GM18498 (cell line): ENCODE measurements at regions not wholly inside any gene's neighbourhood (a gene's known extent, or its start where the extent isn't known, plus 50 kb on each side); places are given as distances from the start of the nearest gene placed in this dataset.
"Not testable (repeated sequence)": the region's sequence is repeated elsewhere in the genome, so short reads cannot be mapped to it uniquely, and the experiment has no call there.

Experiments used
- ATAC-seq: cut with Tn5 transposase; IDR thresholded peaks from one replicate; pipeline ENCODE4 v1.9.1; 2021; ENCODE audit warnings: mild to moderate bottlenecking, moderate library complexity; ENCODE audit not compliant: unreplicated experiment

DNA sequence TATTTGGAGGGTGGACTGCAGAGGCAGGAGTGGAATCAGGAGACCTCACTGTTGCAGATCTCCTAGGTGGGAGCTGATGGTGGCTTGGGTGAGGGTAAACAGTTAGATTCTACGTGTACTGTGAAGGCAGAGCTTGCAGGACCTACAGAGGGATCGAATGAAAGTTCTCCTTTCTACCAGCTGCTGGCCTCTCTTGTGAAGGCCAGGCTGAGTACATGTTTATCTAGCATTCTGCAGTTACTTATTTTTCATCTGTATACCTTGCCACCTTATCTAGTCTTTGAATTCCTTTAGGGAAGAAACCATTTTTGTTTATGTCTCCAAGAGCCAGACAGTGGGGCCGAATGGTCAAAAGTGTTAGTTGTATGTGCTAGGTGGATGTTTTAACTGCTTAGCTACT, 57.6 kb downstream of the PTTG1 start:
- ATAC-seq = no peak

DNA sequence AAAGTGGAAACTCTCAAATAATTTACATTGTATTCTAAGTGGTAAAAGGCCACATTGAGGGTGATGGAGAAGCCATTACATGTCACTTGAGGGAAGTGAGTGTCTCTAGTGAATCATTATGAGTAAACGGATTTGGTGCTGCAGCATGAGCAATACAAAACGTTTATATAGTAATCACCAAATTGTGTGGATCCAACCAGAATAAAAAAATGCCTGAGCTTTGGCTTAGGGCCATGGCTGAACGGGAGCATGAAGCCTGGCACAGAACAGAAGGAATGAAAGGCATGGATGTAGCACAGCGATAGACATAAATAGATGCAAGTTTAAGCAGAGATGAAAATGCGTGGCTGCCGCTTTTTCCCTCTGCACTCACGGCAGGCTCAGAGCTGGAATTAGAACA, 58.3 kb downstream of the PTTG1 start:
- ATAC-seq = no peak

DNA sequence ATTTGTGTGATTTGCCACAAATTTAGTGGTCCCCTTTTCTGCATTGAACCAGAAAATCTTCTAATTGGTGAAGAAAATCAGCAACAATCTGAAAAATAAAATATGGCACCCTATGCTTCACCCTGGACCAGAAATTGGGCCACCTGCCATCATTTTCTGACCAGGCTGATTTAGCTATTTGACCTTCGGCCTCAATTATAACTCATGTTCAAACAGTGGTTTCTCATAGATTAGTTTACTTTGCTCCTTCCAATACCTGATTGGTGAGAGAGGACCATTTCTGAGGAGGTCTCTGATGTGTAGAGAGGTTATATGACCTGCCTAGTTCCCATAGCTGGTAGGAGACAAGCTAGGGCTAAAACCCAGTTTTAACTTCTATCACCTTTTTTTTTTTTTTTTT, 59.0 kb downstream of the PTTG1 start:
- ATAC-seq = no peak

DNA sequence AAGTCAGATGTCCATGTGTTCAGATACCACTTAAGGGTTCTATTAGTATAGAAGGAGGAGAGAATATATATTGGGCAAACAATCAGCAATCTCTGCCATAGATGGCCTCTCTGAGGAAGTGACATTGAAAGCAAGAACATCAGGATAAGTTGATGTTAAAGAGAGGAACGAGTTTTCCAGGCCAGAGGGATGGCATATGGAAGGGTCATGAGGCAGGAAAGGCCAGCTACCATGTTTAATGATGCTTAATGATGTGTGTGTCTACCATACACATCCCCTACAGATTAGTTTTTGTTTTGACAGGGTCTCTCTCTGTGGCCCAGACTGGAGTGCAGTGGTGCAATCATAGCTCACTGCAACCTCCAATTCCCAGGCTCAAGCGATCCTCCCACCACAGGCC, 63.0 kb downstream of the PTTG1 start:
- no peak for ATAC-seq

DNA sequence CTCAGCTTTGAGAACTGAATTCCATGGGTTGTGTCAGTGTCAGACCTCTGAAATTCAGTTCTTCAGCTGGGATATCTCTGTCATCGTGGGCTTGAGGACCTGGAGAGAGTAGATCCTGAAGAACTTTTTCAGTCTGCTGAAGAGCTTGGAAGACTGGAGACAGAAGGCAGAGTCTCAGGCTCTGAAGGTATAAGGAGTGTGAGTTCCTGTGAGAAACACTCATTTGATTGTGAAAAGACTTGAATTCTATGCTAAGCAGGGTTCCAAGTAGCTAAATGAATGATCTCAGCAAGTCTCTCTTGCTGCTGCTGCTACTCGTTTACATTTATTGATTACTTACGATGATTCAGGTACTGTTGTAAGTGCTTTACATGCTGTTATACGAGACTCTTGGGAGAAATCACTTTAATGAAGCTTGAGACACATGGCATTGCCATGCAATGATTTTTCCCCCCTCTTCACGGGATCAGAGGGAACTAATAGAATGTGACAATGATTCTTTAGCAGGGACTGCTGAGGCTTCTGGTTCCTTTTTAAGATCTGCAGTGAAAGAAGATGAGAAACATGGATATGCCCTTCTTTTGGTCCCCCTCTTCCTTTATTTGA, 63.8 kb downstream of the PTTG1 start:
- ATAC-seq = no peak

DNA sequence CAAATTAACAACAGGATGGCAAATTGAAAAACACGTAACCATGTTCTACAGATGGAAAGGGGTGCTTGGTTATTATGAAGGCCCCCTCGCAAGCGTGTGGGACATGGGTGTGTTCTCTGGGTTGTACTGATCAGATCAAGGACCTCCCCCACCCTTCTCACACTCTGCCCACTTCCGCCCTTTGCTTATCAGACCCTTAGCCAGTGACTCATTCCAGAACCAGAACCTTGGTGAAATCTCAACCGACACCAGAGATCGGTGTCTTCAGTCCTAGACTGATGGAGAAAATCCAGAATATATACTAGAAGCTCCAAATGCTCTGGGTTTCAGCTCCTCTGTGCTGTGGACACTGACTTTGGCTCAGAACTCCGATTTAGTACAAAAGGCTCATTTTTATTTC, 64.9 kb downstream of the PTTG1 start:
- peak; percentile 61 for ATAC-seq

DNA sequence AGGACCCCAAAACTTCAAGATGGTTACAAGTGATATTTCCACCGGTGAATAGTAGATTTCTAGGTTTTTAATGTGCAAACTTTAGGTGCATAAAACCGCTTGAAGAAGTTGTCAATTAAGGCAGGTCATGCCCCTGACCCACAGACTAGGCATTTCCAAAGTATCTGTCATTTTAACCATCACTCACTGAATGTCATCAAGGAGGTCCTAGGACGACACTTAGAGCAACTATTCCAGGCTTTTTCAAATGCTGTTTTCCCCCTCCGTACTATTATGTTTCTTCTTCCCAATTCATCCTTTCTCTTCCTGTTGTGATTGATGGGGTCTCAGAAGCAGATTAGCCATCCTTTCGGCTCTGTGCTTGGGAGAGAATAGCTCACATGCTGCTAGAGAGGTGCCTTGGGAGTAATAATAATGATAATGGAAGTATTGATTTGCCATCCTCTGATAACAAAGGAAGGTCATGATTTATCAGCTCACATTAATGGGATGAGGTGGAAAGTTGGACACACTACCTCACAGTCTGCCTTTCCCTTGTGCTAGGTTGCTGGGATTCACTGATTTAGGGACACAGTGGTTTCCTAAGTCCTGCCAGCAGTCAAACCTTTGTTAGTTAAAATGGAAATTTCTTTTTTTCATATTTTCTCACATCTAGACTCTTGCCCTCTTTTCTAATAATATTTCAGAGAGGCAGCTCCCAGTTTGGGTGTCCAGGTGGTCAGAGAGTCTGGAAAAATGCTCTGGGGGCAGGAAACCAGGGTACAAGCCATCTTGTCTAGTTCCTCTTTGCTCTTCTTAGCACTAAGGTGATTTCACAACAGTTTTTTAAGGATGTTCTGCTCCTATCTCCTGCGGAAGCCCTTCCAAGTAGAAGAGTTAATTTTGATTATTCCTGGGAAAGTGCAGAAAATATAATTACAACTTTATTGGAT, 67.0 kb downstream of the PTTG1 start:
- no peak for ATAC-seq

DNA sequence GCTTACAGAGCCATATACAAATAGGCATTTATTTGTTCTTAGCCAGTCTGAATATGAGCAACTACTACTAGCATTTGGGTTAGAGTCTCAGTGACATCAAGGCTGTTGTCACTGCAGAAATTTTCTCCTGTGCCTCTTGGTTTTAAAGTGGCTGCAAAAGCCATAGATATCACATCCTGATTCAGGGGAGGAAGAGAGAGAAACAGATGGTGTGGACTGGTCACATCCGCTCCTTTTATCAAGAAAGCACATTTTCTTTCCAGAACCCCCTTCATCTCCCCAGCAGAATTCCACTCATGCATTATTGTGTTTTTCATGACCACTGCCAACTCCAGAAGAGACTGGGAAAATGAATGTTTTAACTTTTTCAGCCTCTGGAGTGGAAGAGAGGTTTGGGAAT, 69.8 kb downstream of the PTTG1 start:
- ATAC-seq = no peak

DNA sequence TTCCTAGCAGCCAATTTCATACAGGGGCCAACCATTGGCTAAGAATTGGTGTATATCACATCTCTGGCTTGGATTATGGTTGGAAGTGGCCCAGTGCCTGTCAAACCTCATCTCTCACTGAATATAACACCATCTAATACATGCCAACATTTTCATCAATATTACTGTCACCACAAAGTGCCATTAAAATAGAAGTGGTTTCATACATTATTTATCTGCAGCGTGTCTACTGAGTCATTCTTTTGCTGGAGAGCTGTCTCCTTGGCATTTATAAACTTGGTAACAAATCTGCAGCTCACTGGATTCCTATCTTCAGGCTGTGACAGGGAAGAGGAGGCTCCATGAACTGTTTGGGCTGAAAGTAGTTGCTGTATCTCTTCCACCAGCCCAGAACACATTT, 70.9 kb downstream of the PTTG1 start:
- no peak for ATAC-seq

DNA sequence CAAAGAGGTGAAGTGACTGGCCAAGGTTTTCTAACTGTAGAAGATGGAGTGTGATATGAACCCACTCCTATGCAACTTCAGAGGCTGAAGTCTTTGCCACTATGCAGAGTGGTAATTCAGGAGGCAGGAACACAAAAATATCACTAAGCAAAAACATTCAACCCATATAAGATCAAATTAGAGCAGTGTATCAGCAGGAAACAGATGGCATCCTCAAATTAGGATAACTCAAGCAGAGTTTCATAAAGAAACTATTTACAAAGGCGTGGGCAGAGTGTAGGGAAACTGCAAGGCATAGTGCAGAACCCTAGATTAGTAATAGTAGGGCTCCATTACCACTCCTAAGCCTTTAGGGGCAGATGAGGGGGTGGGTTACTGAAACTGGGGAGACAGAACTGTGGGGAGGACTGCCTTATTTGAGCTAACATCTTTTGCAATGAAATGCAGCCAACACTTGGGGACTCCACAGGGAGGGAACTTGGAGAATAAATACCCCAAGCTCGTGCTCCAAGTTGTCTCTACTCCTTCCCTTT, 72.2 kb downstream of the PTTG1 start:
- peak; percentile 33 for ATAC-seq

DNA sequence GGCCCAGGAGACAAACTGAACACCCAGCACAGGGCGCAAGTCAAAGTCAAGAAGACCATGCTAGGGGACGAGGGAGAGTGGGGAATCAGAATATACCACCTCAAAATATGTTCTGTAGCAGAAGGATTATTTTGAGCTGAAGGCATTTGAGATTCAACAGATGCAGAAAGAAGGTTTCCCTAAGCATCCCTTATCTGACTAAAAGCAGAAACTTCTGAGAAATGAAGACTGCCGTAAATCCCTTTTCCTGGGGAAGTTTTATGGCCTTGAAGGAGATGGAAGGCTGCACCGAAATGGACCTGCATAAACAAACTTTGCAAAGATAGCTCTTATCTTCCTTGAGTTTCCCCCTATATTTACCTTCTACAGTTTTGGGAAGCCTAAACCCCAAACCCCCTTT, 72.8 kb downstream of the PTTG1 start:
- peak; percentile 4 for ATAC-seq

DNA sequence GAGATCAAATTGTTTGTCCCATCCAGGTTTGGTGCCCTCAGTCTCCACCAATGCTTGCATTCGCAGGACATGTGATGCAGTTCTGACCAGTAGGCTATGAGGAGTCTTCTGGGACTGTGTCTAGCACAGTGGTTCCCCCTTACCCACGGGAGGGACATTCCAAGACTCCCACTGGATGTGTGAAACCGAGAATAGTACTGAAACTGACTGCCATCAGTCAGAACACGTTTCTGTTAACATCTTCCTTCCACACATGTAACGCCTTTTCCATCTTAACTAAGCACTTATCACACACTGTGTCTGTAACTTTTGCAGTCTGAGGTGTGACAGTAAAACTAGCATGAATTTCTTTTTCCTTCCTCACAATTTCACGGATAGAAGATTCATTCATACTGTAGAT, 74.7 kb downstream of the PTTG1 start:
- ATAC-seq = peak; percentile 44

DNA sequence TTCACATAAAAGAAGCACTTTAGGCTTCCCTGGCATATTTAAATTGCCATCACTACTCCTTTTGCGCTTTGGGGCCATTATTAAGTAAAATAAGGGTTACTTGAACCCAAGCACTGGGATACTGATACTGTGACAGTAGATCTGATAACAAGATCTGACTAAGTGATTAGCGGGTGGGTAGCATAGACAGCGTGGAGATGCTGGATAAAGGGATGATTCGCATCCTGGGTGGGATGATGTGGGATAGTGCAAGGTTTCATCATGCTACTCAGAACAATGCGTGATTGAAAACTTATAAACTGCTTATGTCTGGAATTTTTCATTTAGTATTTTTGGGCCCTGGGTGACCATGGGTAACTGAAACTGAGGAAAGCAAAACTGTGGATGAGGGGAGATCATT, 75.1 kb downstream of the PTTG1 start:
- ATAC-seq = no peak

DNA sequence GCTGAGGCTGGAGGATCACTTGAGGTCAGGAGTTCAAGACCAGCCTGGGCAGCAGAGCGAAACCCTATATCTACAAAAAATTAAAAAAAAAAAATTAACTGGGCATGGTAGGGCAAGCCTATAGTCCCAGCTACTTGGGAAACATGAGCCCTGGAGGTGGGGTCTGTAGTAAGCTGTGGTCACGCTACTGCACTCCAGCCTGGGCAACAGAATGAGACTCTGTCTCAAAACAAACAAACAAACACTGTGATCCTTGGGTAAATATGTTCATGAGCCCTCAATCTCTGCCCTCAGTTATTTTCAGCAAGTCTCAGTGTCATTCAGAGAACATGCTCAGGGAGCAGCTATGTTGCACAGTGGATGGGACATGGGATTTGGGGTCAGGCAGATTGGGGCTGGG, 76.2 kb downstream of the PTTG1 start:
- no peak for ATAC-seq

DNA sequence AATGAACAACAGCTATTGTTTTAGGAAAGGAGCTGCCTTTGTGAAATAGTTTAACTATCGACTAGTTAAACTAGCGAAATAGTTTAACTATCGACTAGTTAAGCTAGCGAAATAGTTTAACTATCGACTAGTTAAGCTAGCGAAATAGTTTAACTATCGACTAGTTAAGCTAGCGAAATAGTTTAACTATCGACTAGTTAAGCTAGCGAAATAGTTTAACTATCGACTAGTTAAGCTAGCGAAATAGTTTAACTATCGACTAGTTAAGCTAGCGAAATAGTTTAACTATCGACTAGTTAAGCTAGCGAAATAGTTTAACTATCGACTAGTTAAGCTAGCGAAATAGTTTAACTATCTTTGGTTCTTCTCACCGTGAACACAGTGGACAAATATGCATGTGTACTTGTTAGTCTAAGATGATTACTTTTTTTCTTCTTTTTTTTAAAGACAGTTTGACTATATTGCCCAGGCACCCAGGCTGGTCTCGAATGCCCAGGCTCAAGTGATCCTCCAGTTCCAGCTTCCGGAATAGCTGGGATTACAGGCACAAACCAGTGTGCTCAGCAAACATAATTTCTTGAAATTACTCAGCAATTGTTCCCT, 76.9 kb downstream of the PTTG1 start:
- not testable (repeated sequence) for ATAC-seq

DNA sequence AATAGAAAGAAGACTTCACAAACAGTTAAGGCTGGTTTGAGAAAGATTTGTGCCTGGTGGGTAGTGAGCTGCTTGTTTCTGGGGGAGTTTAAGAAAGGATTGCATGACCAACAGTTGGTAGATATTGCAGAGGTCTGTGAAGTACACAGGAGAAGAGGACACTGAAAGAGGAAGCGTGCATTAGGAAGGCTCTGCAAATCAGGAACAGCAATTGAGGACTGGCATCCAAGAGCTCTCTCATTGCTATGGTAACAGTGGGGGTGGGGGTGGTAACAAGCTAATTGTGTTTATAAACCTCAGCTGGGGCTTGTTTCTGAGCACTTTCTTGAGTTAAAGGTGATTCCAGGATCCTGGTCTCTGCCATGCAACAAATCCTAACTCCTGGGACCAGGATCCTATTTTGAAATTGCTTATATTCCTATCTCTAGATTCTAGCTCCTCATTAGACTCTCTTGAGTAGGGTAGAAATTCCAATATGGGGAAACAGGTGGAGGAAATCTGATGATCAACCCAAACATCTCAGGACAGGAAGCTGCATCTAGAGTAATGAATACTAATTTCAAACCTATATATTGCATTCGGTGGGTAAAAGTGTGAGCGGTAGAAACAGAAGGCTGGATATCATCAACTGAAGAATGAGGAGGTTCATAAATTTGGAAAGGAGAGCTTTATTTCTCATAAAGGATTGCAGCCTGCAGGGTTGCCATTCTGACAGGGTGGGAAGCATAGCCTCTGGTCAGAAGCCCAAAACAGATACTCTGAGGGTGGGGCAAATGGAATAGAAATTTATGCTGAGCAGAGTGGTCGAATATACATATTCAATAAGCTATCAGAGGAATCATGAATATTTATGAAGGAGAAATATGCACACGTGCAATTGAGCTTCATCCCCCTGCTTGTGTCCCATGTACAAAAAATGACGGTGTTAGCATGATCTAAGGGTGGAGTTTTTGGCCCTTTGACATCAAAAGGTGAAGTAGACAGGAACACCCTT, 79.4 kb downstream of the PTTG1 start:
- no peak for ATAC-seq

DNA sequence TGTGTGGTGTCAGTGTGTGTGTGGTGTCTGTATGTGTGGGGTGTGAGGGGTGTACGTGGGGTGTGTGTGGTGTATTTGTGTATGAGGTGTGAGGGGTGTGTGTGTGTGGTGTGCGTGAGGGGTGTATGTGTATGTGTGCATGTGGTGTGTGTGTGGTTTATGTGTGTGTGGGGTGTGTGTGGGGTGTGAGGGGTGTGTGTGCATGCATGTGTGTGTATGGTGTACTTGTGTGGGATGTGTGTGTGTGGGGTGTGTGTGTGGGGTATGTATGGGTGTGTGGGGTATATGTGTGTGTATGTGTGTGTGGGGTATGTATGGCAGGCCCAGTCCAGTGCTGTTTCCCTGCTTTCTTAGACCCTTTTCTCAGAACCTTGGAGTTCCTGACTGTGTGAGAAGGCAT, 83.3 kb downstream of the PTTG1 start:
- no peak for ATAC-seq

DNA sequence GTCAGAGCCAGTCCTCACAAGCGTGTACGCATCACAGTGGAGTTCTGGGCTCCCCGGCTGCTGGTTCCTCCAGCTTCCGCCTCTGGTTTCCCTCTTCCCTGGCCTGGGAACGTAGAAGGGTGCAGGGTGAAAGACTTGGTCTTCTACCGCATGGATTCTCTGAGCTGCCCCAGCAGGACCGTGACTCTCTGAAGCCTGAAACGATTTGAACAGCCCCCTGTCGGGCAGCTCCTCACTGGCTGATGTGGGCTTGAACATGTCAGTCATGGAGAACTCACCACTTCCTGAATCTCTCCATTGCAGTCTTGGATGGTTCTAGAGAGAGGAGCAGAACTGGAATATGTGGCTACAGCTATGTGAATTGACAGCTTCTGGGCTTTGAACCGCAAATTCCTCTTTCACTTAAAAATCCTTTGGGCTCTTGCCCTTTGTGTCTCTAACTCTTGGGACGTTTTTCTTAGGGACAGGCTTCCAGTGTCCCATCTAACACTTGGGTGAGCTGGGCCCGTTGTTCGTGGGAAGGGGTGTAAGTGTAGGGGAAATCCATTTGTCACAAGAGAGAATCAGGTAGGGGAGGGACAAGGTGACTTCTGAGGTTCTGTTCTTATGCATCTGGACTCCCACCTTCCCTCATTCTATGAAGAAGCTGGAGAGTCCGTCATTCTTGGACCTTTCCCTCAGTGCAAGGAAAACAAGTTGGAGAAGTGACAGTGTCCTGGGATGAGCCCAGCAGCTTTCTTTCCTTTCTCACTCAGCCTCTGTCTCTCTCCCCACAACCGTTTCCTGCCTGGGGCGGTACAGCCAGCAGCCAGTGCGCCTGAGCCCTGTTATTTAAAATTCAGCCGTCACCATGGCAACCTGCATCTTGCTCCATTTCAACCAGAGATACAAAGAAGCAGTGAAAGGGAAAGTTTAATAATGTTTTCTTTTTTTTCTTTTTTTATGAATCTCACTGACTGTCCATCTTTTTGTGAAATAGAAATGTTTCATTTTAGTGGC, 84.7 kb downstream of the PTTG1 start:
- ATAC-seq = peak; percentile 85

DNA sequence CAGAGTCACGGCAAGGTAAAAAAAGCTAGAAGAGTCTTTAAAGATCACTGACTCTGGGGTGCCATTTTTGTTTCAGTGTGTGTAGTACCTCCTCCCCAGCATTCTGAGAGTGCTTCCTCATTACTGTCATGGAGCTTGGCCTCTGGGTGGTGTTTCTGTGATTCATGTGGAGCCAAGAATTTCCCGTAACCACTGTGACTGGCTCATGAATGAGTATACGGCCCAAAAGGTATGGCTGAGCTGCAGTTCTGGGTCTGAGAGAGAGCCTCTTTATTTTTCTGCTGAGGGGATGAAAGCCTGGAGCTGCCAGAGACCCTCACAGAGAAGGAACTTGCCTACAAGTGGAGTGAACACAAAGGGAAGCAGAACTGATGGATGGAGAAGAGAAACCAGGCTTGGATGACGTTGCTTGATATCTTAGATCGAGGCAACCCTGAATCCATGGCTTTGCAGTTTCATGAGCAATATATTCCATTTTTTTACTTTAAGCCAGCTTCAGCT, 85.6 kb downstream of the PTTG1 start:
- ATAC-seq = no peak
